ENCODE measurements at regions not wholly inside any gene's neighbourhood (a gene's known extent, or its start where the extent isn't known, plus 50 kb on each side); places are given as distances from the start of the nearest gene placed in this dataset.

DNA sequence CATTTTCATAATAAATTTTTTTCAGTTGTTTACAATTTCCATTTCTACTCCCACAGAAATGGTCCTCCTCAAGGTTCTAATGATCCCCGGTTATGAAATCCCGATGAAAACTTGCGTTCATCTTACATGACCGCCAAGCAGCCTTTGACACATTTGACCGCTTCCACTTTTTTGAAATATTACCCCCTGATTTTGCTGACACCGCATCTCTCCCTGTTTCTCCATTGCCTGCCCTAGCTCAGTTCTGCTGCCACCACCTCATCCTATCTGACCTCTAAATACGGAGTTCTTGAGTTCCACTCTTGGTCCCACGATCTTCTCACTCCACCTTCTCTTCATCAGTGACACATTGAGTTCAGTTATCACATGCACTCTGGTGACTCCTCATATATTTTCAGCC is 74.1 kb downstream of the SLC35B3 start:
- no peaks in the 10 kb centered on the region for H3K4me1 ChIP-seq (ENCODE audit: control insufficient read depth, extremely low read depth, insufficient read depth, low read length)
- no peak overlapping the region for H2AFZ ChIP-seq (ENCODE audit: low read length)
- H3K27ac ChIP-seq (ENCODE audit: insufficient read depth, low read length), result no peak overlapping the region
- DNase-seq (ENCODE audit: low read depth in 2 of 2), result no peak
- no peaks in the 10 kb centered on the region for H3K36me3 ChIP-seq (ENCODE audit: control insufficient read depth, insufficient read depth, low read length)
- H3K79me2 ChIP-seq (ENCODE audit: control insufficient read depth, insufficient read depth, low read length), result no peaks in the 10 kb centered on the region
- no peak overlapping the region for H3K4me2 ChIP-seq (ENCODE audit: extremely low read depth, insufficient read depth, low read length)
- H3K27me3 ChIP-seq (ENCODE audit: control insufficient read depth, insufficient read depth, low read length), result no peaks in the 10 kb centered on the region
- no peak overlapping the region for H3K9ac ChIP-seq (ENCODE audit: insufficient read depth, low read length)
- TF ChIP-seq, protein P1, sequence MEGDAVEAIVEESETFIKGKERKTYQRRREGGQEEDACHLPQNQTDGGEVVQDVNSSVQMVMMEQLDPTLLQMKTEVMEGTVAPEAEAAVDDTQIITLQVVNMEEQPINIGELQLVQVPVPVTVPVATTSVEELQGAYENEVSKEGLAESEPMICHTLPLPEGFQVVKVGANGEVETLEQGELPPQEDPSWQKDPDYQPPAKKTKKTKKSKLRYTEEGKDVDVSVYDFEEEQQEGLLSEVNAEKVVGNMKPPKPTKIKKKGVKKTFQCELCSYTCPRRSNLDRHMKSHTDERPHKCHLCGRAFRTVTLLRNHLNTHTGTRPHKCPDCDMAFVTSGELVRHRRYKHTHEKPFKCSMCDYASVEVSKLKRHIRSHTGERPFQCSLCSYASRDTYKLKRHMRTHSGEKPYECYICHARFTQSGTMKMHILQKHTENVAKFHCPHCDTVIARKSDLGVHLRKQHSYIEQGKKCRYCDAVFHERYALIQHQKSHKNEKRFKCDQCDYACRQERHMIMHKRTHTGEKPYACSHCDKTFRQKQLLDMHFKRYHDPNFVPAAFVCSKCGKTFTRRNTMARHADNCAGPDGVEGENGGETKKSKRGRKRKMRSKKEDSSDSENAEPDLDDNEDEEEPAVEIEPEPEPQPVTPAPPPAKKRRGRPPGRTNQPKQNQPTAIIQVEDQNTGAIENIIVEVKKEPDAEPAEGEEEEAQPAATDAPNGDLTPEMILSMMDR (conservative IDR thresholded peaks at IDR 0.05 in 1 of 2, IDR thresholded peaks at IDR 0.05 in 1 of 2; ENCODE audit: low read depth in 1 of 2, low read length in 2 of 2), result no peak
- no peak for TF ChIP-seq EZH2 (IDR thresholded peaks at IDR 0.05; ENCODE audit: low read length, missing control alignments)
- no peaks in the 10 kb centered on the region for H4K20me1 ChIP-seq (ENCODE audit: control insufficient read depth, extremely low read depth, insufficient read depth, low read length)
- H3K9me3 ChIP-seq (ENCODE audit: control insufficient read depth, insufficient read depth, low read depth, low read length), result no peaks in the 10 kb centered on the region
- no peak overlapping the region for H3K4me3 ChIP-seq (replicated peaks in 1 of 4; ENCODE audit: control extremely low read depth in 1 of 4, insufficient read depth in 1 of 4, low read depth in 3 of 4, low read length in 4 of 4)

DNA sequence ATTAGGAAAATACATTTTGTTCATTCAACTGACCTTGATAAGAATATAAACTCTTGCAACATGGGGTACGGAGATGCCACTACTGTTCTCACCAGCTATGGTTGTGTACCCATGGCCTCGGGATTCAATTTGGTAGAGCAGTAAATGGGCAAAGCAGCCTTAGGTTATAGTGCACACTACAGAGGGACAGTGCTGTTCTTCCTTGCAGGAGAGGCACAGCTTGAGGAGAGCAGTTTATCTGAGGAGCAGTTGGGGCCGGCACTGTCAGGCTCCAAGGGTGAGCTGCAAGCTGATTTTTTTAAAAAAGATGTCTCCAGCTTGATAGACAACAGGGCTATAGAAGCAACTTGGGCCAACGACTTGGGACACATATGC is 82.4 kb downstream of the SLC35B3 start:
- Histone ChIP-seq H3K4me2 (ENCODE audit: extremely low read depth, insufficient read depth, low read length) (no peak overlapping the region), H3K9me3 (ENCODE audit: control insufficient read depth, insufficient read depth, low read depth, low read length) (no peaks in the 10 kb centered on the region), H3K36me3 (ENCODE audit: control insufficient read depth, insufficient read depth, low read length) (no peaks in the 10 kb centered on the region), H2AFZ (ENCODE audit: low read length) (no peak overlapping the region), H3K27ac (ENCODE audit: insufficient read depth, low read length) (no peak overlapping the region), H3K27me3 (ENCODE audit: control insufficient read depth, insufficient read depth, low read length) (no peaks in the 10 kb centered on the region), H3K9ac (ENCODE audit: insufficient read depth, low read length) (no peak overlapping the region), H3K4me1 (ENCODE audit: control insufficient read depth, extremely low read depth, insufficient read depth, low read length) (no peaks in the 10 kb centered on the region), H3K4me3 (replicated peaks in 1 of 4; ENCODE audit: control extremely low read depth in 1 of 4, insufficient read depth in 1 of 4, low read depth in 3 of 4, low read length in 4 of 4) (no peak overlapping the region), H4K20me1 (ENCODE audit: control insufficient read depth, extremely low read depth, insufficient read depth, low read length) (no peaks in the 10 kb centered on the region), H3K79me2 (ENCODE audit: control insufficient read depth, insufficient read depth, low read length) (no peaks in the 10 kb centered on the region)
- DNase-seq (ENCODE audit: low read depth in 2 of 2), result no peak
- TF ChIP-seq EZH2 (IDR thresholded peaks at IDR 0.05; ENCODE audit: low read length, missing control alignments), result no peak
- TF ChIP-seq, protein P1 (conservative IDR thresholded peaks at IDR 0.05 in 1 of 2, IDR thresholded peaks at IDR 0.05 in 1 of 2; ENCODE audit: low read depth in 1 of 2, low read length in 2 of 2), result no peak

DNA sequence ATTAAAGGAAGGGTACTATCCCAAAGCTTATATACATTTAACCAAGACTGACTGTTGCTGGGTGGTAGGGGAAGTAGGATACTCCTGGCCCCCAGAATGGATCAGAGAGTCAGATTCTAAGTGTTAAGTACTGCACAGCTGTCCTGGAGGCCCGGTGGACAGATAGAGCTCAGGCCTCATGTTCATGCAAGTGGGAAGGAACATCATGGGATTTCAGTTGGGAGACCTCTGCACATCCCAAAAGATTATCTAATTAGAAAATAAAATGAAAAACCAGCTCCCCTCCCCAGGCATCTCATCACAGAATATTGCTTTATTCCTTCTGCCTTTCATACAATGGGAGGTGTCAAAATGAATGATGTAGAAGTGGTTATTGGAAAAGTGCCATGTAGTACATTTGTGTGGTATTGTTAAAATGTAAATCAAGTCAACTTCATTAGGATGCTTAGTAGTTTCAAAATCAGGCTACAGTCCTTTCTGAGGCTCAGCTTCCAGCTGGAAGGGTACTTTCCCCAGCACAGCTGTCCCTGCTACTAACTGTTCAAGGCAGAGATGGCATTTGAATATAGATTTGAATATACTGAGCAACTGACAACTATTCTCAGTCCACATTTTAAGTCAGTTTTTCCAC is 82.9 kb downstream of the SLC35B3 start:
- Histone ChIP-seq H4K20me1 (ENCODE audit: control insufficient read depth, extremely low read depth, insufficient read depth, low read length) (no peaks in the 10 kb centered on the region), H3K4me3 (replicated peaks in 1 of 4; ENCODE audit: control extremely low read depth in 1 of 4, insufficient read depth in 1 of 4, low read depth in 3 of 4, low read length in 4 of 4) (no peak overlapping the region), H3K9me3 (ENCODE audit: control insufficient read depth, insufficient read depth, low read depth, low read length) (no peaks in the 10 kb centered on the region), H3K9ac (ENCODE audit: insufficient read depth, low read length) (no peak overlapping the region), H3K27ac (ENCODE audit: insufficient read depth, low read length) (no peak overlapping the region), H3K4me1 (ENCODE audit: control insufficient read depth, extremely low read depth, insufficient read depth, low read length) (no peaks in the 10 kb centered on the region), H2AFZ (ENCODE audit: low read length) (no peak overlapping the region), H3K4me2 (ENCODE audit: extremely low read depth, insufficient read depth, low read length) (no peak overlapping the region), H3K27me3 (ENCODE audit: control insufficient read depth, insufficient read depth, low read length) (no peaks in the 10 kb centered on the region), H3K36me3 (ENCODE audit: control insufficient read depth, insufficient read depth, low read length) (no peaks in the 10 kb centered on the region), H3K79me2 (ENCODE audit: control insufficient read depth, insufficient read depth, low read length) (no peaks in the 10 kb centered on the region)
- no peak for DNase-seq (ENCODE audit: low read depth in 2 of 2)
- TF ChIP-seq EZH2 (IDR thresholded peaks at IDR 0.05; ENCODE audit: low read length, missing control alignments), result no peak
- TF ChIP-seq, protein P1 (conservative IDR thresholded peaks at IDR 0.05 in 1 of 2, IDR thresholded peaks at IDR 0.05 in 1 of 2; ENCODE audit: low read depth in 1 of 2, low read length in 2 of 2), result no peak
